SU-DHL-6 (cell line): ENCODE measurements at regions not wholly inside any gene's neighbourhood (a gene's known extent, or its start where the extent isn't known, plus 50 kb on each side); places are given as distances from the start of the nearest gene placed in this dataset.

Source experiments
- CTCF ChIP-seq: fragments of 200-600 bp; sonication (generic); IDR thresholded peaks from one replicate; pipeline ENCODE4 v1.5.1; 2017; ENCODE audit warnings: antibody characterized with exemption, mild to moderate bottlenecking, low read length, moderate library complexity; ENCODE audit not compliant: insufficient read depth, poor library complexity, severe bottlenecking
- EZH2phosphoT487 ChIP-seq: fragments of 200-600 bp; sonication (generic), shearing (Covaris generic); conservative IDR thresholded peaks from 2 replicates; pipeline ENCODE4 v1.6.1; 2018; ENCODE audit warnings: mild to moderate bottlenecking, antibody characterized with exemption, low read length, moderate library complexity, mixed read lengths

GRCh38 chr9:36499174-36499890 is 73.4 kb upstream of the MELK start:
- TF ChIP-seq CTCF (no peak), EZH2phosphoT487 (no peak)
